SK-N-SH treated with all-trans-retinoic acid at 6 μM for 48 hours (cell line): ENCODE measurements at regions not wholly inside any gene's neighbourhood (a gene's known extent, or its start where the extent isn't known, plus 50 kb on each side); places are given as distances from the start of the nearest gene placed in this dataset.

Source experiments
- ATAC-seq: fragments of 200-7000 bp; cut with Tn5 transposase; 3 replicates; pipeline ENCODE4 v1.9.1; 2020; ENCODE audit warnings: mild to moderate bottlenecking, moderate library complexity
- BACH2 ChIP-seq: fragments of 250-450 bp; sonication (Bioruptor Pico); IDR thresholded peaks from 2 replicates; pipeline ENCODE4 v1.9.0; 2021; ENCODE audit warnings: mild to moderate bottlenecking, borderline replicate concordance
- CSDC2 ChIP-seq: fragments of 250-450 bp; sonication (Bioruptor Pico); IDR thresholded peaks from 2 replicates; pipeline ENCODE4 v1.5.0; 2020; ENCODE audit warnings: mild to moderate bottlenecking, moderate library complexity
- ESRRG ChIP-seq: fragments of 250-450 bp; sonication (Bioruptor Pico); IDR thresholded peaks from 2 replicates; pipeline ENCODE4 v1.6.1; 2021; ENCODE audit warnings: mild to moderate bottlenecking
- GLIS3 ChIP-seq: fragments of 250-450 bp; sonication (Bioruptor Pico); IDR thresholded peaks from 2 replicates; pipeline ENCODE4 v1.5.0; 2020; ENCODE audit warnings: mild to moderate bottlenecking, moderate library complexity
- ISL1 ChIP-seq: fragments of 250-450 bp; sonication (Bioruptor Pico); IDR thresholded peaks from 2 replicates; pipeline ENCODE4 v2.1.2; 2022; ENCODE audit warnings: mild to moderate bottlenecking, moderate library complexity
- OSR1 ChIP-seq: fragments of 250-450 bp; sonication (Bioruptor Pico); IDR thresholded peaks from 2 replicates; pipeline ENCODE4 v1.8.0; 2022; ENCODE audit warnings: moderate library complexity, mild to moderate bottlenecking, inconsistent platforms
- PPARA ChIP-seq: fragments of 250-450 bp; sonication (Bioruptor Pico); IDR thresholded peaks from 2 replicates; pipeline ENCODE4 v1.5.0; 2020; ENCODE audit warnings: mild to moderate bottlenecking, borderline replicate concordance
- RARB ChIP-seq: fragments of 250-450 bp; sonication (Bioruptor Pico); IDR thresholded peaks from 2 replicates; pipeline ENCODE4 v1.8.0; 2021; ENCODE audit warnings: mild to moderate bottlenecking, moderate library complexity
- SNAI2 ChIP-seq: fragments of 250-450 bp; sonication (Bioruptor Pico); IDR thresholded peaks from 2 replicates; pipeline ENCODE4 v1.5.0; 2020; ENCODE audit warnings: mild to moderate bottlenecking, moderate library complexity
- TCF4 ChIP-seq: fragments of 250-450 bp; sonication (Bioruptor Pico); IDR thresholded peaks from 2 replicates; pipeline ENCODE4 v1.8.0; 2021; ENCODE audit warnings: mild to moderate bottlenecking, moderate library complexity, borderline replicate concordance
- TOX ChIP-seq: fragments of 250-450 bp; sonication (Bioruptor Pico); IDR thresholded peaks from 2 replicates; pipeline ENCODE4 v1.8.0; 2021; ENCODE audit warnings: mild to moderate bottlenecking, moderate library complexity, borderline replicate concordance
- ZC3H10 ChIP-seq: fragments of 250-450 bp; sonication (Bioruptor Pico); IDR thresholded peaks from 2 replicates; pipeline ENCODE4 v1.5.1; 2021; ENCODE audit warnings: mild to moderate bottlenecking, moderate library complexity
- ZFP3 ChIP-seq: fragments of 250-450 bp; sonication (Bioruptor Pico); IDR thresholded peaks from 2 replicates; pipeline ENCODE4 v1.5.0; 2020; ENCODE audit warnings: mild to moderate bottlenecking, moderate library complexity
- ZFP30 ChIP-seq: fragments of 450-650 bp; formaldehyde crosslinking; IDR thresholded peaks from 2 replicates; pipeline ENCODE4 v1.5.0; 2022; ENCODE audit warnings: mild to moderate bottlenecking, moderate library complexity
- ZNF565 ChIP-seq: fragments of 450-650 bp; formaldehyde crosslinking; conservative IDR thresholded peaks from 2 replicates; pipeline ENCODE4 v1.5.0; 2020; ENCODE audit warnings: low read depth, mild to moderate bottlenecking, moderate library complexity
- ZNF70 ChIP-seq: fragments of 450-650 bp; formaldehyde crosslinking; IDR thresholded peaks from 2 replicates; pipeline ENCODE4 v1.5.0; 2020; ENCODE audit warnings: mild to moderate bottlenecking, moderate library complexity
- ZNF8 ChIP-seq: fragments of 450-650 bp; formaldehyde crosslinking; IDR thresholded peaks from 2 replicates; pipeline ENCODE4 v1.5.0; 2020; ENCODE audit warnings: mild to moderate bottlenecking, moderate library complexity
- TF ChIP-seq, protein P1 (sequence below): fragments of 250-450 bp; sonication (Bioruptor Pico); IDR thresholded peaks from 2 replicates; pipeline ENCODE4 v1.8.0; 2021; ENCODE audit warnings: low read depth, mild to moderate bottlenecking, moderate library complexity, borderline replicate concordance
- TF ChIP-seq, protein P2 (sequence below): fragments of 250-450 bp; sonication (Bioruptor Pico); IDR thresholded peaks from 2 replicates; pipeline ENCODE4 v1.5.1; 2021; ENCODE audit warnings: mild to moderate bottlenecking, moderate library complexity
- TF ChIP-seq, protein P3 (sequence below): fragments of 250-450 bp; sonication (Bioruptor Pico); IDR thresholded peaks from 2 replicates; pipeline ENCODE4 v1.8.0; 2020; ENCODE audit warnings: mild to moderate bottlenecking, moderate library complexity, borderline replicate concordance
- TF ChIP-seq, protein P4 (sequence below): fragments of 250-450 bp; sonication (Bioruptor Pico); IDR thresholded peaks from 2 replicates; pipeline ENCODE4 v1.5.0; 2020; ENCODE audit warnings: mild to moderate bottlenecking, moderate library complexity
- TF ChIP-seq, protein P5 (sequence below): fragments of 250-450 bp; sonication (Bioruptor Pico); IDR thresholded peaks from 2 replicates; pipeline ENCODE4 v1.5.1; 2020; ENCODE audit warnings: low read depth, mild to moderate bottlenecking, moderate library complexity

DNA sequence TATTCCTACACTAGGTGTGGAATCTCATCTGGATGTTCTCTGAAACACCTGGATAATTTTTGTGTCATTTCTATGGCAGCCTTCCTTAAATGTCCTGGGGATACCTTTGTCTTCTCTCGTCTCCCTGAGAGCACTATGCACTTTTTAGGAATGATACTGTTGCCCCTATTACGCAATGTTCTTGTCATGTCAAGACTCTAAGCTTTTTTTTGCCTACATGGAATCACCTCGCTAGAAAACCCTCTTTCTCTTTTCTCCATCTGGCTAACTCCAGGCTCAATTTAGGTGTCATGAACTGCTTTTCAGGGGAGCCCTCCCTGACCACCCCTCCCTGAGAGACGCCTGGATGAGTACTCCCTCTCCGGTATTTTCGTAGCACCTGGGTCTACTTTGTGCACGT is 81.3 kb downstream of the SOX2 start:
- ATAC-seq = no peak
- TF ChIP-seq CSDC2 = no peak
- TF ChIP-seq, protein P1, sequence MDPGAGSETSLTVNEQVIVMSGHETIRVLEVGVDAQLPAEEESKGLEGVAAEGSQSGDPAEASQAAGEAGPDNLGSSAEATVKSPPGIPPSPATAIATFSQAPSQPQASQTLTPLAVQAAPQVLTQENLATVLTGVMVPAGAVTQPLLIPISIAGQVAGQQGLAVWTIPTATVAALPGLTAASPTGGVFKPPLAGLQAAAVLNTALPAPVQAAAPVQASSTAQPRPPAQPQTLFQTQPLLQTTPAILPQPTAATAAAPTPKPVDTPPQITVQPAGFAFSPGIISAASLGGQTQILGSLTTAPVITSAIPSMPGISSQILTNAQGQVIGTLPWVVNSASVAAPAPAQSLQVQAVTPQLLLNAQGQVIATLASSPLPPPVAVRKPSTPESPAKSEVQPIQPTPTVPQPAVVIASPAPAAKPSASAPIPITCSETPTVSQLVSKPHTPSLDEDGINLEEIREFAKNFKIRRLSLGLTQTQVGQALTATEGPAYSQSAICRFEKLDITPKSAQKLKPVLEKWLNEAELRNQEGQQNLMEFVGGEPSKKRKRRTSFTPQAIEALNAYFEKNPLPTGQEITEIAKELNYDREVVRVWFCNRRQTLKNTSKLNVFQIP = no peak
- TF ChIP-seq GLIS3 (CRISPR knock-in tag) = no peak
- no peak for TF ChIP-seq ZFP30 (CRISPR knock-in tag)
- TF ChIP-seq, all 23 proteins: peak for 0

DNA sequence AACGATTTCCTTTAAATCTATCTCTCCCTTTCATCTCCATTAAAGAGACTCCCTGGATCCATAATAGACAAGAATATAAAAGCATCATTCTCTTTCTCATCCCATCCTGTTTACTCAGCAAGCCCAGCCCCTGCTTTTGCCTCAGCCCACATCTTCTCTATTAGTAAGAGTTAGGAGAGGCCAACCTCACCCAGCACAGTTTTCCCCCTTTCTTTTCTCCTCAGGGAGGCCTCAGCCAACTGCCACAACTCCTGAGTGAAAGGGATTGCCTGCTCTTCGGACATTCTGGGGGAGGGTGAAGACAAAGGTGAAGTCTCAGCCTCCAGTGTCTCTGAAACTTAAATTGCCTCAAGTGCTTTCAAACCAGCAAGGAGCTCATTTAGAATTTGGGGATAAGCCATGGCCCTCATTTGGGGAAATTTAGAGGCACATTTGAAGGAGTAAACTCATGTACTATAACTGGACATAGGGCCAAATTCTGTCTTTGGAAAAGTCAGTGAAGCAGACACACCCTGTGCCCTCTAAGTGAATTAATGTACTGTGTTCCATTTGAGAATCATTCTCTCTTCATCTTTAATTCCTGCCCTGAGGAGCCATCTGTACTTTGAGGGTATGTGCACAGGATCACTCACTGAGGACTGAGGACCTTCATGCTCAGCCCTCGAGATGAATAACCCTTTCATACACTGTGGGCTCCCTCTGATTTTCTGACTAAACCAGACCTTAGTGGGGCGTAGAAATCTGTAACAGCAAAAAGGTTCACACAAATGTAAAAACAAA is 82.5 kb downstream of the SOX2 start:
- ATAC-seq = no peak
- TF ChIP-seq PPARA (CRISPR knock-in tag) (no peak), TCF4 (CRISPR knock-in tag) (no peak), BACH2 (CRISPR knock-in tag) (no peak), ZNF565 (CRISPR knock-in tag) (no peak), SNAI2 (CRISPR knock-in tag) (no peak), ESRRG (CRISPR knock-in tag) (no peak), ZFP30 (CRISPR knock-in tag) (no peak), ISL1 (CRISPR knock-in tag) (no peak), CSDC2 (no peak), ZFP3 (CRISPR knock-in tag) (no peak), ZNF8 (no peak), ZC3H10 (CRISPR knock-in tag) (no peak), TOX (CRISPR knock-in tag) (no peak), OSR1 (no peak)
- TF ChIP-seq, protein P2, sequence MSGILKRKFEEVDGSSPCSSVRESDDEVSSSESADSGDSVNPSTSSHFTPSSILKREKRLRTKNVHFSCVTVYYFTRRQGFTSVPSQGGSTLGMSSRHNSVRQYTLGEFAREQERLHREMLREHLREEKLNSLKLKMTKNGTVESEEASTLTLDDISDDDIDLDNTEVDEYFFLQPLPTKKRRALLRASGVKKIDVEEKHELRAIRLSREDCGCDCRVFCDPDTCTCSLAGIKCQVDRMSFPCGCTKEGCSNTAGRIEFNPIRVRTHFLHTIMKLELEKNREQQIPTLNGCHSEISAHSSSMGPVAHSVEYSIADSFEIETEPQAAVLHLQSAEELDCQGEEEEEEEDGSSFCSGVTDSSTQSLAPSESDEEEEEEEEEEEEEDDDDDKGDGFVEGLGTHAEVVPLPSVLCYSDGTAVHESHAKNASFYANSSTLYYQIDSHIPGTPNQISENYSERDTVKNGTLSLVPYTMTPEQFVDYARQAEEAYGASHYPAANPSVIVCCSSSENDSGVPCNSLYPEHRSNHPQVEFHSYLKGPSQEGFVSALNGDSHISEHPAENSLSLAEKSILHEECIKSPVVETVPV (CRISPR knock-in tag) = no peak
- TF ChIP-seq, protein P3, sequence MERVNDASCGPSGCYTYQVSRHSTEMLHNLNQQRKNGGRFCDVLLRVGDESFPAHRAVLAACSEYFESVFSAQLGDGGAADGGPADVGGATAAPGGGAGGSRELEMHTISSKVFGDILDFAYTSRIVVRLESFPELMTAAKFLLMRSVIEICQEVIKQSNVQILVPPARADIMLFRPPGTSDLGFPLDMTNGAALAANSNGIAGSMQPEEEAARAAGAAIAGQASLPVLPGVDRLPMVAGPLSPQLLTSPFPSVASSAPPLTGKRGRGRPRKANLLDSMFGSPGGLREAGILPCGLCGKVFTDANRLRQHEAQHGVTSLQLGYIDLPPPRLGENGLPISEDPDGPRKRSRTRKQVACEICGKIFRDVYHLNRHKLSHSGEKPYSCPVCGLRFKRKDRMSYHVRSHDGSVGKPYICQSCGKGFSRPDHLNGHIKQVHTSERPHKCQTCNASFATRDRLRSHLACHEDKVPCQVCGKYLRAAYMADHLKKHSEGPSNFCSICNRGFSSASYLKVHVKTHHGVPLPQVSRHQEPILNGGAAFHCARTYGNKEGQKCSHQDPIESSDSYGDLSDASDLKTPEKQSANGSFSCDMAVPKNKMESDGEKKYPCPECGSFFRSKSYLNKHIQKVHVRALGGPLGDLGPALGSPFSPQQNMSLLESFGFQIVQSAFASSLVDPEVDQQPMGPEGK = no peak
- TF ChIP-seq, protein P4, sequence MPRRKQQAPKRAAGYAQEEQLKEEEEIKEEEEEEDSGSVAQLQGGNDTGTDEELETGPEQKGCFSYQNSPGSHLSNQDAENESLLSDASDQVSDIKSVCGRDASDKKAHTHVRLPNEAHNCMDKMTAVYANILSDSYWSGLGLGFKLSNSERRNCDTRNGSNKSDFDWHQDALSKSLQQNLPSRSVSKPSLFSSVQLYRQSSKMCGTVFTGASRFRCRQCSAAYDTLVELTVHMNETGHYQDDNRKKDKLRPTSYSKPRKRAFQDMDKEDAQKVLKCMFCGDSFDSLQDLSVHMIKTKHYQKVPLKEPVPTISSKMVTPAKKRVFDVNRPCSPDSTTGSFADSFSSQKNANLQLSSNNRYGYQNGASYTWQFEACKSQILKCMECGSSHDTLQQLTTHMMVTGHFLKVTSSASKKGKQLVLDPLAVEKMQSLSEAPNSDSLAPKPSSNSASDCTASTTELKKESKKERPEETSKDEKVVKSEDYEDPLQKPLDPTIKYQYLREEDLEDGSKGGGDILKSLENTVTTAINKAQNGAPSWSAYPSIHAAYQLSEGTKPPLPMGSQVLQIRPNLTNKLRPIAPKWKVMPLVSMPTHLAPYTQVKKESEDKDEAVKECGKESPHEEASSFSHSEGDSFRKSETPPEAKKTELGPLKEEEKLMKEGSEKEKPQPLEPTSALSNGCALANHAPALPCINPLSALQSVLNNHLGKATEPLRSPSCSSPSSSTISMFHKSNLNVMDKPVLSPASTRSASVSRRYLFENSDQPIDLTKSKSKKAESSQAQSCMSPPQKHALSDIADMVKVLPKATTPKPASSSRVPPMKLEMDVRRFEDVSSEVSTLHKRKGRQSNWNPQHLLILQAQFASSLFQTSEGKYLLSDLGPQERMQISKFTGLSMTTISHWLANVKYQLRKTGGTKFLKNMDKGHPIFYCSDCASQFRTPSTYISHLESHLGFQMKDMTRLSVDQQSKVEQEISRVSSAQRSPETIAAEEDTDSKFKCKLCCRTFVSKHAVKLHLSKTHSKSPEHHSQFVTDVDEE (CRISPR knock-in tag) = no peak
- TF ChIP-seq, protein P5, sequence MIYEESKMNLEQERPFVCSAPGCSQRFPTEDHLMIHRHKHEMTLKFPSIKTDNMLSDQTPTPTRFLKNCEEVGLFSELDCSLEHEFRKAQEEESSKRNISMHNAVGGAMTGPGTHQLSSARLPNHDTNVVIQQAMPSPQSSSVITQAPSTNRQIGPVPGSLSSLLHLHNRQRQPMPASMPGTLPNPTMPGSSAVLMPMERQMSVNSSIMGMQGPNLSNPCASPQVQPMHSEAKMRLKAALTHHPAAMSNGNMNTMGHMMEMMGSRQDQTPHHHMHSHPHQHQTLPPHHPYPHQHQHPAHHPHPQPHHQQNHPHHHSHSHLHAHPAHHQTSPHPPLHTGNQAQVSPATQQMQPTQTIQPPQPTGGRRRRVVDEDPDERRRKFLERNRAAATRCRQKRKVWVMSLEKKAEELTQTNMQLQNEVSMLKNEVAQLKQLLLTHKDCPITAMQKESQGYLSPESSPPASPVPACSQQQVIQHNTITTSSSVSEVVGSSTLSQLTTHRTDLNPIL (CRISPR knock-in tag) = no peak

DNA sequence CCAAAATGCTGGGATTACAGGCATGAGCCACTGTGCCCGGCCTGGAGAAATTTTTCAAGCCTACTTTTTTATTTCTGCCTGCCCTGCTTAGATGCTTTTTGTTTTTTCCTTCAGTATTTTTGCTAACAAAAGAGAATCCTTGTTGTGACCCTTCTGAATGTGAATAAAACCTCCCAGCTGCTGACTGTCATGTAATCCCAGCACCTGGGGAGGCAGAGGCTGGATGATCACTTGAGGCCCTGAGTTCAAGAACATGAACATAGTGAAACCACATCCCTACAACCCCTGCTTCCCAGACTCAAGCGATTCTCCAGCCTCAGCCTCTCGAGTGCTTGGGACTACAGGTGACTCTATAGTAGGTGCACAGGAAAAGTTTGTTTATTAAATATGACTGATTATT is 84.9 kb downstream of the SOX2 start:
- ATAC-seq = no peak
- no peak for TF ChIP-seq ZC3H10 (CRISPR knock-in tag)
- TF ChIP-seq OSR1 = no peak
- TF ChIP-seq, protein P2 (CRISPR knock-in tag) = no peak
- TF ChIP-seq TCF4 (CRISPR knock-in tag) = no peak
- no peak for TF ChIP-seq RARB
- TF ChIP-seq ZFP30 (CRISPR knock-in tag) = no peak
- no peak for TF ChIP-seq ZFP3 (CRISPR knock-in tag)
- no peak for TF ChIP-seq ZNF70 (CRISPR knock-in tag)
- no peak for TF ChIP-seq PPARA (CRISPR knock-in tag)
- TF ChIP-seq, protein P3 = no peak
- TF ChIP-seq ISL1 (CRISPR knock-in tag) = no peak
- TF ChIP-seq ZNF565 (CRISPR knock-in tag) = no peak
